ENCODE measurements at regions not wholly inside any gene's neighbourhood (a gene's known extent, or its start where the extent isn't known, plus 50 kb on each side); places are given as distances from the start of the nearest gene placed in this dataset.

DNA sequence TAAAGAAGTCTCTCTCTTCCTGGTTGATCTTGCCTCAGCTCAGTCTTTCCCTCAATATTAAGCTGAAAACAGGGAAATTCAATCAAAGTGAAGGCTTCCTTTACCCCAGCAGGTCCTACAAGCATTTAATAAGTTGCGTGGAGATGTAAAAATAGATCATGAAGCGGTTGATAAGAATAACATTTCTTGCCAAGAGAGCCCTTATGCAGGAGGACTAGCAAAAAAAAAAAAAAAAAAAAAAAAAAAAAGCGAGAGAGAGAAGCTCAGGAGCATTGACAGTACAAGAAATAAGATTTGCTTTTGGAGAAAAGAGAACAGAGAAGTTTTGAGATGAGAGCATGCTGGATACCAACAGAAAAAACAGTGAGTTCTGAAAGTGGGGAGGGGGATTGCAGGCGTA lies 112.2 kb upstream of the CLMP start:
- H3K4me1 Mint-ChIP-seq: peaks cover 30% of the 10 kb centered on the region

DNA sequence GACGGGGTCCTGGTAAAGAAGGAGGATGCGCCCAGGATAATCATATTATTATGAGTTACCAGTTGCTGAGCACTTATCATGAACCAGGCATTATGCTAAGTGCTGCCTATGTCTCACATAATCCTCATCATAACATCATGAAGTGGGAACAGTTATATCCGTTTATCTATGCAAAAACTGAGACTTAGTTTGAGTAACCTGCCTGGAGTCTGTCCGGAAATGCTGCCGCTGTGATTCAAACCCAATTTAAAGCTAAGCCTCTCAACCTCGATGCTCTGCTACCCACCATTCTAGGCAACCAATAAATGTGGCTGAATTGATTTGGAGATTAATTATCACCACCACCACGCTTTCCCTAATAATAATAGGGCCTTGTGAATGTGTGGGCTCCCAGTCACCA lies 111.5 kb upstream of the CLMP start:
- Histone ChIP-seq H3K9me3 (ENCODE audit: control insufficient read depth, low read length) (no peaks in the 10 kb centered on the region), H3K27ac (ENCODE audit: low read depth, low read length) (no peak overlapping the region), H3K27me3 (ENCODE audit: control insufficient read depth, insufficient read depth, low read length, poor library complexity, severe bottlenecking) (peaks cover 13% of the 10 kb centered on the region), H3K4me1 (ENCODE audit: control insufficient read depth, insufficient read depth, low read length) (peaks cover 9% of the 10 kb centered on the region), H3K36me3 (ENCODE audit: control insufficient read depth, insufficient read depth, low read length) (no peaks in the 10 kb centered on the region), H3K4me3 (ENCODE audit: low read length) (no peak overlapping the region), H3K9ac (ENCODE audit: extremely low read depth, low read length, poor library complexity, severe bottlenecking) (no peak overlapping the region)
- Mint-ChIP-seq H3K4me3 (no peak overlapping the region), H3K27me3 (ENCODE audit: insufficient read depth) (peaks cover 25% of the 10 kb centered on the region), H3K9me3 (no peaks in the 10 kb centered on the region), H3K4me1 (peaks cover 33% of the 10 kb centered on the region), H3K36me3 (ENCODE audit: low read depth) (no peaks in the 10 kb centered on the region), H3K27ac (no peak overlapping the region)
- DNase-seq: no peak
- 90 to 98% methylated on average over 1 to 7 of the region's 7 CpGs for WGBS, 2 experiments (ENCODE audit: insufficient coverage in 1 of 2, insufficient read length in 1 of 2)
- TF ChIP-seq, protein P1, sequence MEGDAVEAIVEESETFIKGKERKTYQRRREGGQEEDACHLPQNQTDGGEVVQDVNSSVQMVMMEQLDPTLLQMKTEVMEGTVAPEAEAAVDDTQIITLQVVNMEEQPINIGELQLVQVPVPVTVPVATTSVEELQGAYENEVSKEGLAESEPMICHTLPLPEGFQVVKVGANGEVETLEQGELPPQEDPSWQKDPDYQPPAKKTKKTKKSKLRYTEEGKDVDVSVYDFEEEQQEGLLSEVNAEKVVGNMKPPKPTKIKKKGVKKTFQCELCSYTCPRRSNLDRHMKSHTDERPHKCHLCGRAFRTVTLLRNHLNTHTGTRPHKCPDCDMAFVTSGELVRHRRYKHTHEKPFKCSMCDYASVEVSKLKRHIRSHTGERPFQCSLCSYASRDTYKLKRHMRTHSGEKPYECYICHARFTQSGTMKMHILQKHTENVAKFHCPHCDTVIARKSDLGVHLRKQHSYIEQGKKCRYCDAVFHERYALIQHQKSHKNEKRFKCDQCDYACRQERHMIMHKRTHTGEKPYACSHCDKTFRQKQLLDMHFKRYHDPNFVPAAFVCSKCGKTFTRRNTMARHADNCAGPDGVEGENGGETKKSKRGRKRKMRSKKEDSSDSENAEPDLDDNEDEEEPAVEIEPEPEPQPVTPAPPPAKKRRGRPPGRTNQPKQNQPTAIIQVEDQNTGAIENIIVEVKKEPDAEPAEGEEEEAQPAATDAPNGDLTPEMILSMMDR (conservative IDR thresholded peaks at IDR 0.05): no peak

More for the DNA sequence above, 112.2 kb upstream of the CLMP start:
- WGBS, 2 experiments (ENCODE audit: insufficient coverage in 1 of 2, insufficient read length in 1 of 2): 92% methylated on average over 4 of the region's 4 CpGs; no CpG with 5 or more reads in 1 of the 2 experiments
- no peak overlapping the region for H3K27ac ChIP-seq (ENCODE audit: low read depth, low read length)
- no peaks in the 10 kb centered on the region for H3K36me3 Mint-ChIP-seq (ENCODE audit: low read depth)
- no peak overlapping the region for H3K4me3 ChIP-seq (ENCODE audit: low read length)
- H3K27me3 ChIP-seq (ENCODE audit: control insufficient read depth, insufficient read depth, low read length, poor library complexity, severe bottlenecking): peaks cover 11% of the 10 kb centered on the region
- DNase-seq: no peak
- H3K9ac ChIP-seq (ENCODE audit: extremely low read depth, low read length, poor library complexity, severe bottlenecking): no peak overlapping the region
- H3K27ac Mint-ChIP-seq: no peak overlapping the region
- peaks cover 9% of the 10 kb centered on the region for H3K4me1 ChIP-seq (ENCODE audit: control insufficient read depth, insufficient read depth, low read length)
- no peaks in the 10 kb centered on the region for H3K36me3 ChIP-seq (ENCODE audit: control insufficient read depth, insufficient read depth, low read length)
- TF ChIP-seq, protein P1 (conservative IDR thresholded peaks at IDR 0.05): no peak
- H3K27me3 Mint-ChIP-seq (ENCODE audit: insufficient read depth): peaks cover 20% of the 10 kb centered on the region
- no peaks in the 10 kb centered on the region for H3K9me3 ChIP-seq (ENCODE audit: control insufficient read depth, low read length)
- no peak overlapping the region for H3K4me3 Mint-ChIP-seq
- H3K9me3 Mint-ChIP-seq: no peaks in the 10 kb centered on the region

DNA sequence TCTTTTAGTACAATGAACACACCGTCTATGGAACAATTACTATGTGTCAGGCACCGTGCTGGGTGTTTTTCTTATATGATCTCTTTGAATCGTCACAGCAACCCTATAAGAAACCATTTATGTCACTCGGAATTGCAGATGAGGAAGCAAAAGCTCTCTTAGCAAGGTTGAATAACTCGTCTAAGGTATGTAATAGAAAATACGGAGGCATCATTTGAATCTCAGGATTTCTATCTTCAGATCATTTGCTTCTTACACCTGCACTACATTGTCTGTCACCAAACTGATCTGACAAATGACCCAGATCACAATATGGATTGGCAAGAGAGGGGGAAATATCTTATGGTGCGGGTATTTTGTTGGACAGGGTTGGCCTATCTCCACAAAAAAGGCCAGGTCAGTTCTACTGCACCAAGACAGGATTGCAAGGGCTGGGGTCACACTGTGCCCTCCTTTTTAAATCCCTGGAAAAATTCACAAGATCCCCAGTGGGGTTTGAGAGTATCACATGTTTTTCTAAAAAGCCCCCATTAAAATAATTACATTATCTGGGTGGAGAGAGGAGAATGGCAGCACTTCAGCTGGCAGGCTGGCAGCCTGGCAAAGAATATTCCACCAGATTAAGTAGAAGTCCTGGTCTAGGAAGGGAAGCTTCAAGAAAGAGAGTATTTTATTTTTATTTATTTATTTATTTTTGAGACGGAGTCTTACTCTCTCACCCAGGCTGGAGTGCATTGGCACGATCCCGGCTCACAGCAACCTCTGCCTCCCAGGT lies 110.7 kb upstream of the CLMP start:
- WGBS, 2 experiments (ENCODE audit: insufficient coverage in 1 of 2, insufficient read length in 1 of 2): 88 to 94% methylated on average over 5 to 10 of the region's 10 CpGs
- Mint-ChIP-seq H3K36me3 (ENCODE audit: low read depth) (no peaks in the 10 kb centered on the region), H3K4me3 (no peak overlapping the region), H3K27ac (no peak overlapping the region), H3K27me3 (ENCODE audit: insufficient read depth) (peaks cover 28% of the 10 kb centered on the region), H3K9me3 (no peaks in the 10 kb centered on the region), H3K4me1 (peaks cover 40% of the 10 kb centered on the region)
- Histone ChIP-seq H3K36me3 (ENCODE audit: control insufficient read depth, insufficient read depth, low read length) (no peaks in the 10 kb centered on the region), H3K4me3 (ENCODE audit: low read length) (no peak overlapping the region), H3K4me1 (ENCODE audit: control insufficient read depth, insufficient read depth, low read length) (peaks cover 16% of the 10 kb centered on the region), H3K9me3 (ENCODE audit: control insufficient read depth, low read length) (no peaks in the 10 kb centered on the region), H3K27ac (ENCODE audit: low read depth, low read length) (no peak overlapping the region), H3K9ac (ENCODE audit: extremely low read depth, low read length, poor library complexity, severe bottlenecking) (no peak overlapping the region), H3K27me3 (ENCODE audit: control insufficient read depth, insufficient read depth, low read length, poor library complexity, severe bottlenecking) (peaks cover 13% of the 10 kb centered on the region)
- TF ChIP-seq, protein P1 (conservative IDR thresholded peaks at IDR 0.05): no peak
- DNase-seq: no peak

Data from endodermal cell (in vitro differentiated cells).